Endothelial cell (in vitro differentiated cells): ENCODE measurements at regions not wholly inside any gene's neighbourhood (a gene's known extent, or its start where the extent isn't known, plus 50 kb on each side); places are given as distances from the start of the nearest gene placed in this dataset.

Experiments used
- DNase-seq: peaks from one replicate; pipeline ENCODE4 v3.0.0; 2021; ENCODE audit warnings: low spot score
- H3K27ac Mint-ChIP-seq: one replicate; pipeline ENCODE4 v1.8.0; 2021; ENCODE audit warnings: mixed read lengths, inconsistent platforms; ENCODE audit not compliant: unreplicated experiment
- H3K27me3 Mint-ChIP-seq: one replicate; pipeline ENCODE4 v1.8.0; 2021; ENCODE audit warnings: mild to moderate bottlenecking, moderate library complexity, mixed read lengths, inconsistent platforms; ENCODE audit not compliant: unreplicated experiment
- H3K36me3 Mint-ChIP-seq: one replicate; pipeline ENCODE4 v1.8.0; 2021; ENCODE audit warnings: mild to moderate bottlenecking, low read depth, mixed read lengths, inconsistent platforms; ENCODE audit not compliant: unreplicated experiment
- H3K4me1 Mint-ChIP-seq: one replicate; pipeline ENCODE4 v1.8.0; 2021; ENCODE audit warnings: mild to moderate bottlenecking, mixed read lengths, inconsistent platforms; ENCODE audit not compliant: unreplicated experiment
- H3K4me3 Mint-ChIP-seq: one replicate; pipeline ENCODE4 v1.8.0; 2021; ENCODE audit warnings: mild to moderate bottlenecking, mixed read lengths, inconsistent platforms; ENCODE audit not compliant: unreplicated experiment
- H3K9me3 Mint-ChIP-seq: one replicate; pipeline ENCODE4 v1.8.0; 2021; ENCODE audit warnings: mixed read lengths, inconsistent platforms; ENCODE audit not compliant: unreplicated experiment
- TF ChIP-seq, protein P1 (sequence below): fragments of 200-600 bp; sonication (generic); IDR thresholded peaks from one replicate; pipeline ENCODE4 v1.5.0; 2021; ENCODE audit warnings: antibody characterized with exemption; ENCODE audit not compliant: unreplicated experiment

DNA sequence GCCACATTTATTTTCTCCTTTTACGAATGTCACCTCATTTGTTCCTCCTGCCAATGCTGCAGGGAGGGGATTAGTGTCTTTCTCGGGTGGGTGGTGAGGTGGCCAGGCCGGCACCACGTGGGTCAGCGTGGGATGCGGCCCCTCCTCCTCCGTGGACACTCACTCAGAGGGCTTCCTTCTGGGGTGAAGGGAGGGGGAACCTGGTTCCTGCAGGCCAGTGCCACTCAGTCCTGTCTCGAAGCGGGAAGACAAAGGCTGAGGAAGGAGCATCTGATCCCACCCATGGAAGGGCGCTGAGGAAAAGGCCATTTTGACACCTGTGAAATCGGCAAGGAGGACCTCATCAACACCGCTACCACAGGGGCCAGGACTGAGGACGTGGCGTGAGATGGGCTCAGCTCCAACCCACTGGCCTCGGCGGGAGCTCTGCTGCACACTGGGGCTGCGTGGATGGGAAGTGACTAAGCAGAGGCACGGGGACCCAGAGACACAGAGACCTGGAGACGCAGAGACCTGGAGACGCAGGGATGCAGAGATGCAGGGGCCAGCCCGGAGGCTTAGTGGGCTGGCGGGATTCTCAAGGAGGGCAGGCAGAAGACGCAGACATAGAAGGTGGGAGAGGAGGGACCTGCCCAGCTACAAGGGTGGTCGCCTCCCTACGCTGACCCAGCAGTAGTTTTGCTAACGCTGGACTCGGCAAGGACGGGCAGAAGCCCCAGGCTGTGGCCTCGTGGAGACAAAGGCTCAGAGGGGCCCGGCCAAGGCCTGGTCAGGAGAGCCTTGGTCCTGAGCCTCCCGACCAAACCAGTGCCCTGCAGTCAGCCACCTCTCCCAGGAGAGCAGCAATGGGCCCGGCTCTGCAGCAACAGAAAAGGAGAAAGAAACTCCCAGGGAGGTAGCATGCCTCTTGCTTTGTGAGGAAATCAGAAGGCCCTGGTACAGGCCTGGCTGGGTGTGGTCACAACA is 1071.2 kb downstream of the BRD1 start:
- Mint-ChIP-seq H3K27ac (peak overlapping the region; percentile 22), H3K4me1 (peaks cover 3% of the 10 kb centered on the region), H3K9me3 (no peaks in the 10 kb centered on the region), H3K4me3 (no peak overlapping the region), H3K27me3 (peaks cover 13% of the 10 kb centered on the region), H3K36me3 (no peaks in the 10 kb centered on the region)
- TF ChIP-seq, protein P1, sequence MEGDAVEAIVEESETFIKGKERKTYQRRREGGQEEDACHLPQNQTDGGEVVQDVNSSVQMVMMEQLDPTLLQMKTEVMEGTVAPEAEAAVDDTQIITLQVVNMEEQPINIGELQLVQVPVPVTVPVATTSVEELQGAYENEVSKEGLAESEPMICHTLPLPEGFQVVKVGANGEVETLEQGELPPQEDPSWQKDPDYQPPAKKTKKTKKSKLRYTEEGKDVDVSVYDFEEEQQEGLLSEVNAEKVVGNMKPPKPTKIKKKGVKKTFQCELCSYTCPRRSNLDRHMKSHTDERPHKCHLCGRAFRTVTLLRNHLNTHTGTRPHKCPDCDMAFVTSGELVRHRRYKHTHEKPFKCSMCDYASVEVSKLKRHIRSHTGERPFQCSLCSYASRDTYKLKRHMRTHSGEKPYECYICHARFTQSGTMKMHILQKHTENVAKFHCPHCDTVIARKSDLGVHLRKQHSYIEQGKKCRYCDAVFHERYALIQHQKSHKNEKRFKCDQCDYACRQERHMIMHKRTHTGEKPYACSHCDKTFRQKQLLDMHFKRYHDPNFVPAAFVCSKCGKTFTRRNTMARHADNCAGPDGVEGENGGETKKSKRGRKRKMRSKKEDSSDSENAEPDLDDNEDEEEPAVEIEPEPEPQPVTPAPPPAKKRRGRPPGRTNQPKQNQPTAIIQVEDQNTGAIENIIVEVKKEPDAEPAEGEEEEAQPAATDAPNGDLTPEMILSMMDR, result no peak
- DNase-seq, result peak; percentile 4

DNA sequence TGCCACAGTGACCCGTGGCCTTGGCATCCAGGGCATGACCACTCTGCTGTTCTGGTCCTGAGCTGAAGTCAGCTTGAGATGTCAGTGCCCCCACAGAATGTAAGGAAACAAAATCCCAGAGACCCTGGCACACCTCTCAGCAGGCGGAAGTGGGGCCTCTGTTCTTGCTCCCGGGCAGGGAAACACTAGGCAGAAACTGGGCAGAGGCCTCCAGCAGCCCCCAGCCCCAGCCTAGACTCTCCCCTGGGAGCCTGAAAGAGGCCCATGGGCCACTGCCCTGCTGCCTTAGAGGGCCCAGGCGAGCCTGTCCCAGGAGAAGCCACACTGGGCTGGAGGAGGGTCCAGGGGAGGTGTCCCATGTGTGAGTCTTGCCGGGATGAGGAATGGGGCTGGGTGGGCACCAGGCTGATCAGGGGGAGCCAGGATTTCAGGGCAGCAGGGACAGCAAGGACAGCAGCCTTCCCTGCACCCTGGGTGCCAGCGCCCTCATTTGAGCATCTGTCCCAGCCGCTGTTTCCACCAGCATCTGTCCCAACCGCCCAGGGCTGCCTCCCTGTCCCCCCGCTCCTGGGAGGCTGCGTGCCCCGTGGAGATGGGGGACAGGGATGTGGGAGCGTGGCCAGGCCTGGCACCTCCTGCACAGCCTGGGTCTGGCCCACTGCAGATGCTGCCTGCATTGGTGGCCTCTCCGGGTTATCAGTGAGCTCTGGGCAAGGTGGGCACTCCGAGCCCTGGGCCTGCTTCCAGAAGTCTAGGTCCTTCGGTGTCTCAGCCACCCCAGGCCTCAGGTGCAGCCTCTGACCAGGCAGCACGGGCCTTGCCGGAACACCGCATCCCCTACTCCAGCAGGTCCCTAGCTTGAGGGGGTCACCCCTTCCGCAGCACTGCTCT is 1072.4 kb downstream of the BRD1 start:
- Mint-ChIP-seq H3K36me3 (no peaks in the 10 kb centered on the region), H3K27ac (no peak overlapping the region), H3K27me3 (peaks cover 15% of the 10 kb centered on the region), H3K9me3 (no peaks in the 10 kb centered on the region), H3K4me1 (no peaks in the 10 kb centered on the region), H3K4me3 (no peak overlapping the region)
- DNase-seq, result no peak
- TF ChIP-seq, protein P1, result no peak

DNA sequence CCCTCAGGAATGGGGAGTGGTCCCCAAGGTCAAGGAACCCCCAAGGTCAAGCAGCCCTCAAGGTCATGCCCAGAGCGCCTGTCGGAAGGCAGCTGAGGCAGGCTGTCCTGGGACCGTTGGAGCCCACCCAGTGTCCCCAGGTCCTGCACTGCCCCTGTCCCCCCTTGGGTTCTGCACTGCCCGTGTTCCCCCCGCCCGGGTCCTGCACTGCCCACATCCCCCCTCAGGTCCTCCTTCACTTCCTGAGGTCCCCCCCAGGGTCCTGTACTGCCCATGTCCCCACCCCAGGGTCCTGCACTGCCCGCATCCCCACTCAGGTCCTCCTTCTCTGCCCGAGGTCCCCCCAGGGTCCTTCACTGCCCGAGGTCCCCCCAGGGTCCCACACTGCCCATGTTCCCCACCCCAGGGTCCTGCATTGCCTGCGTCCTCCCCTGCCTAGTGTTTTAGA is 1073.0 kb downstream of the BRD1 start:
- no peaks in the 10 kb centered on the region for H3K36me3 Mint-ChIP-seq
- H3K4me1 Mint-ChIP-seq, result no peaks in the 10 kb centered on the region
- no peaks in the 10 kb centered on the region for H3K9me3 Mint-ChIP-seq

DNA sequence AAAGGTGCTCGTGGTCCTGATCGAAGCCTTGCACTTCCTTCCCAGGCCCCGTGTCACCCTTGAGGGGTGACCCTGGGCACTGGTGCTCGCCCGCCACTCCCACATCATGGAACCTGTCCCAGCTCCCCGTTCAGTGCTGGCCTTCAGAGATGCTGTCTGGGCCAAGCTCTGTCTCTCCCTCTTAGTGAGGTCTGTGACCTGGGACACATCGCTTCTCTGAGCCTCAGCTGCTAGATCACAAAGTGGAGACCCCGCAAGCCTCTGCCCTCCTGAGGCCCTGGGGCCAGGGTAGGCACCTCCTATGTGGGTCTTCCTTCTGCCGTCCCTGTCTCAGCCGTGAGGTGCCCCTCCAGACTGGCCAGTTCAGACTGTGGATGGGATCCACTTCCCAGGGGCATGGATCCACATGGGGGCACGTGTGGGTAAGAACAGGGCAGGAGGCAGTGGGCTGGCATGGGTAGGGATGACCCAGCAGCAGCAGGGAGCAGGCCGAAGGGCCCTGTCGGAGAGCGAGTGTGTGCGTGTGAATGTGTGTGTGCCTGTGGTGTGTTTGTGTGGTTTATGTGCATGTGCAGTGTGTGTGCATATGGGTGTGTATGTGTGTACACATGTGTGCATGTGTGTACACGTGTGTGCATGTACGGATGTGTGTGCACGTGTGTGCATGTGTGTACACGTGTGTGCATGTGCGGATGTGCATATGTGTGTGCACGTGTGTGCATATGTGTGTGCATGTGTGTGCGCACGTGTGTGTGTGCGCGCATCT is 1073.7 kb downstream of the BRD1 start:
- H3K4me3 Mint-ChIP-seq, result no peak overlapping the region
- DNase-seq, result no peak

More for the DNA sequence above, 1073.0 kb downstream of the BRD1 start:
- H3K27ac Mint-ChIP-seq, result no peak overlapping the region
- DNase-seq, result no peak
- H3K27me3 Mint-ChIP-seq, result peaks cover 15% of the 10 kb centered on the region
- TF ChIP-seq, protein P1, result no peak
- H3K4me3 Mint-ChIP-seq, result no peak overlapping the region

More for the DNA sequence above, 1073.7 kb downstream of the BRD1 start:
- Mint-ChIP-seq H3K9me3 (no peaks in the 10 kb centered on the region), H3K4me1 (no peaks in the 10 kb centered on the region), H3K27me3 (peaks cover 15% of the 10 kb centered on the region), H3K36me3 (no peaks in the 10 kb centered on the region), H3K27ac (peak overlapping the region; percentile 23)
- TF ChIP-seq, protein P1, result no peak
